SK-N-SH treated with all-trans-retinoic acid at 6 μM for 48 hours (cell line): ENCODE measurements at regions not wholly inside any gene's neighbourhood (a gene's known extent, or its start where the extent isn't known, plus 50 kb on each side); places are given as distances from the start of the nearest gene placed in this dataset.

ENCODE experiments used
- ATAC-seq: fragments of 200-7000 bp; cut with Tn5 transposase; 3 replicates; pipeline ENCODE4 v1.9.1; 2020; ENCODE audit warnings: mild to moderate bottlenecking, moderate library complexity
- ARNTL ChIP-seq: fragments of 450-650 bp; formaldehyde crosslinking; IDR thresholded peaks from 2 replicates; pipeline ENCODE4 v1.5.0; 2020; ENCODE audit warnings: low read depth, mild to moderate bottlenecking, moderate library complexity, borderline replicate concordance
- BACH2 ChIP-seq: fragments of 250-450 bp; sonication (Bioruptor Pico); IDR thresholded peaks from 2 replicates; pipeline ENCODE4 v1.9.0; 2021; ENCODE audit warnings: mild to moderate bottlenecking, borderline replicate concordance
- CSDC2 ChIP-seq: fragments of 250-450 bp; sonication (Bioruptor Pico); IDR thresholded peaks from 2 replicates; pipeline ENCODE4 v1.5.0; 2020; ENCODE audit warnings: mild to moderate bottlenecking, moderate library complexity
- ESRRG ChIP-seq: fragments of 250-450 bp; sonication (Bioruptor Pico); IDR thresholded peaks from 2 replicates; pipeline ENCODE4 v1.6.1; 2021; ENCODE audit warnings: mild to moderate bottlenecking
- GLIS3 ChIP-seq: fragments of 250-450 bp; sonication (Bioruptor Pico); IDR thresholded peaks from 2 replicates; pipeline ENCODE4 v1.5.0; 2020; ENCODE audit warnings: mild to moderate bottlenecking, moderate library complexity
- ISL1 ChIP-seq: fragments of 250-450 bp; sonication (Bioruptor Pico); IDR thresholded peaks from 2 replicates; pipeline ENCODE4 v2.1.2; 2022; ENCODE audit warnings: mild to moderate bottlenecking, moderate library complexity
- OSR1 ChIP-seq: fragments of 250-450 bp; sonication (Bioruptor Pico); IDR thresholded peaks from 2 replicates; pipeline ENCODE4 v1.8.0; 2022; ENCODE audit warnings: moderate library complexity, mild to moderate bottlenecking, inconsistent platforms
- PPARA ChIP-seq: fragments of 250-450 bp; sonication (Bioruptor Pico); IDR thresholded peaks from 2 replicates; pipeline ENCODE4 v1.5.0; 2020; ENCODE audit warnings: mild to moderate bottlenecking, borderline replicate concordance
- RARB ChIP-seq: fragments of 250-450 bp; sonication (Bioruptor Pico); IDR thresholded peaks from 2 replicates; pipeline ENCODE4 v1.8.0; 2021; ENCODE audit warnings: mild to moderate bottlenecking, moderate library complexity
- SNAI2 ChIP-seq: fragments of 250-450 bp; sonication (Bioruptor Pico); IDR thresholded peaks from 2 replicates; pipeline ENCODE4 v1.5.0; 2020; ENCODE audit warnings: mild to moderate bottlenecking, moderate library complexity
- TCF4 ChIP-seq: fragments of 250-450 bp; sonication (Bioruptor Pico); IDR thresholded peaks from 2 replicates; pipeline ENCODE4 v1.8.0; 2021; ENCODE audit warnings: mild to moderate bottlenecking, moderate library complexity, borderline replicate concordance
- TOX ChIP-seq: fragments of 250-450 bp; sonication (Bioruptor Pico); IDR thresholded peaks from 2 replicates; pipeline ENCODE4 v1.8.0; 2021; ENCODE audit warnings: mild to moderate bottlenecking, moderate library complexity, borderline replicate concordance
- ZFP30 ChIP-seq: fragments of 450-650 bp; formaldehyde crosslinking; IDR thresholded peaks from 2 replicates; pipeline ENCODE4 v1.5.0; 2022; ENCODE audit warnings: mild to moderate bottlenecking, moderate library complexity
- ZNF565 ChIP-seq: fragments of 450-650 bp; formaldehyde crosslinking; conservative IDR thresholded peaks from 2 replicates; pipeline ENCODE4 v1.5.0; 2020; ENCODE audit warnings: low read depth, mild to moderate bottlenecking, moderate library complexity
- ZNF70 ChIP-seq: fragments of 450-650 bp; formaldehyde crosslinking; IDR thresholded peaks from 2 replicates; pipeline ENCODE4 v1.5.0; 2020; ENCODE audit warnings: mild to moderate bottlenecking, moderate library complexity
- ZNF8 ChIP-seq: fragments of 450-650 bp; formaldehyde crosslinking; IDR thresholded peaks from 2 replicates; pipeline ENCODE4 v1.5.0; 2020; ENCODE audit warnings: mild to moderate bottlenecking, moderate library complexity
- TF ChIP-seq, protein P1 (sequence below): fragments of 250-450 bp; sonication (Bioruptor Pico); IDR thresholded peaks from 2 replicates; pipeline ENCODE4 v1.5.1; 2020; ENCODE audit warnings: low read depth, mild to moderate bottlenecking, moderate library complexity
- TF ChIP-seq, protein P2 (sequence below): fragments of 250-450 bp; sonication (Bioruptor Pico); IDR thresholded peaks from 2 replicates; pipeline ENCODE4 v1.8.0; 2020; ENCODE audit warnings: mild to moderate bottlenecking, moderate library complexity, borderline replicate concordance
- TF ChIP-seq, protein P3 (sequence below): fragments of 250-450 bp; sonication (Bioruptor Pico); IDR thresholded peaks from 2 replicates; pipeline ENCODE4 v1.5.1; 2021; ENCODE audit warnings: mild to moderate bottlenecking, moderate library complexity

DNA sequence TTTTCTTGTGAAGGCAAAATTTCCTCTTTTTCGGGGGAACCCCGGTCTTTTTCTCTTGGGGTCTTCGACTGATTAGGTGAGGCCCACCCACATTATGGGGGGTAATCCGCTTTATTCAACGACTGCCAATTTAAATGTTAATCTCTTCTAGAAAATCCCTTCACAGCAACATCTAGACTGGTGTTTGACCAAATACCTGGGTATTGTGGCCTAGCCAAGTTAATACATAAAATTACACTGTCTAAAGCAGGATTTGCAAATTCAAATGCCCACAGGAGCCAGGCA is 170.0 kb upstream of the FOXN3 start:
- TF ChIP-seq, protein P1, sequence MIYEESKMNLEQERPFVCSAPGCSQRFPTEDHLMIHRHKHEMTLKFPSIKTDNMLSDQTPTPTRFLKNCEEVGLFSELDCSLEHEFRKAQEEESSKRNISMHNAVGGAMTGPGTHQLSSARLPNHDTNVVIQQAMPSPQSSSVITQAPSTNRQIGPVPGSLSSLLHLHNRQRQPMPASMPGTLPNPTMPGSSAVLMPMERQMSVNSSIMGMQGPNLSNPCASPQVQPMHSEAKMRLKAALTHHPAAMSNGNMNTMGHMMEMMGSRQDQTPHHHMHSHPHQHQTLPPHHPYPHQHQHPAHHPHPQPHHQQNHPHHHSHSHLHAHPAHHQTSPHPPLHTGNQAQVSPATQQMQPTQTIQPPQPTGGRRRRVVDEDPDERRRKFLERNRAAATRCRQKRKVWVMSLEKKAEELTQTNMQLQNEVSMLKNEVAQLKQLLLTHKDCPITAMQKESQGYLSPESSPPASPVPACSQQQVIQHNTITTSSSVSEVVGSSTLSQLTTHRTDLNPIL (CRISPR knock-in tag), result no peak
- TF ChIP-seq CSDC2 (no peak), PPARA (CRISPR knock-in tag) (no peak), ZNF70 (no peak), TOX (no peak), ISL1 (no peak), RARB (no peak), OSR1 (no peak), ZFP30 (CRISPR knock-in tag) (no peak), SNAI2 (CRISPR knock-in tag) (no peak)
- TF ChIP-seq, protein P2, sequence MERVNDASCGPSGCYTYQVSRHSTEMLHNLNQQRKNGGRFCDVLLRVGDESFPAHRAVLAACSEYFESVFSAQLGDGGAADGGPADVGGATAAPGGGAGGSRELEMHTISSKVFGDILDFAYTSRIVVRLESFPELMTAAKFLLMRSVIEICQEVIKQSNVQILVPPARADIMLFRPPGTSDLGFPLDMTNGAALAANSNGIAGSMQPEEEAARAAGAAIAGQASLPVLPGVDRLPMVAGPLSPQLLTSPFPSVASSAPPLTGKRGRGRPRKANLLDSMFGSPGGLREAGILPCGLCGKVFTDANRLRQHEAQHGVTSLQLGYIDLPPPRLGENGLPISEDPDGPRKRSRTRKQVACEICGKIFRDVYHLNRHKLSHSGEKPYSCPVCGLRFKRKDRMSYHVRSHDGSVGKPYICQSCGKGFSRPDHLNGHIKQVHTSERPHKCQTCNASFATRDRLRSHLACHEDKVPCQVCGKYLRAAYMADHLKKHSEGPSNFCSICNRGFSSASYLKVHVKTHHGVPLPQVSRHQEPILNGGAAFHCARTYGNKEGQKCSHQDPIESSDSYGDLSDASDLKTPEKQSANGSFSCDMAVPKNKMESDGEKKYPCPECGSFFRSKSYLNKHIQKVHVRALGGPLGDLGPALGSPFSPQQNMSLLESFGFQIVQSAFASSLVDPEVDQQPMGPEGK (CRISPR knock-in tag), result no peak
- no peak for ATAC-seq

DNA sequence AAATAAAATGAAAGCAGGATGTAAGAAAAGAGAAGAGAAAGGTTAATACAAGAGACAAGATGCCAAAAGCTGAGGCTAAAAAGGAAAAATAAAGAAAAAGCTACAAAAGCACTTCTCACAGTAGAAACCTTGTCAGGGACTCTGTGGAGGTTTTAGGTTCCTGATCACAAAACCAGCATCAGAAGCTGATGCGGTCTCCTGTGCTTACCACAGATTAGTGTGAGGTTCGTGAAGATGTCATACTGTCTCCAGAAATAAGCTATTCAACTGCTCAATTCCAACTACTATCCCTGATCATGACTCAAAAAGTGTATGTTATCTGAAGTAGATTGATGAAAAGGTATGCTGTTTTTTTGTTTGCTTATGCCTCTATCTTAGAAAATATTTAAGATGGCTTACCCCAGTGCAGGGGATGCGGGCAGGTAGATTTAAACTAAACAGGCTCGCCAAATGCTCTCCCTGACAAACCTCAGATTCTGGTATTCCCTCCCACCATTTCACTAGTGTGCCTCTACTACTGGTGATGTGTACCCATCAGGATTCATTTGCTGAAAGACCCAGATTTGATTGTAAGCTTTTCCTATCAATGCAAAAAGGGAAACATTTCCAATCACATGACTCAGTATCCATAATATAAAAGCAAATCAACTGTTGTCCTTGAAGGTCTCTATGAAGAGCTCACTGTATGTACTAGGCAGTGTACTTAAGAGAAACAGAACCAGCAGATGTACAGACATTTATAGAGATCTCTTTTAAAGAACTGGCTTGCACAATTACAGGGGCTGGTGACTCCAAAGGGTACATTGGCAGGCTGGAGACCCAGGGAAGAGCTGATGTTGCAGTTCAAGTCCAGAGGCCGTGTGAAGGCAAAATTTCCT is 169.5 kb upstream of the FOXN3 start:
- TF ChIP-seq RARB (no peak), ZNF8 (CRISPR knock-in tag) (no peak), ARNTL (CRISPR knock-in tag) (no peak), ZNF70 (no peak), OSR1 (no peak)
- TF ChIP-seq, protein P3, sequence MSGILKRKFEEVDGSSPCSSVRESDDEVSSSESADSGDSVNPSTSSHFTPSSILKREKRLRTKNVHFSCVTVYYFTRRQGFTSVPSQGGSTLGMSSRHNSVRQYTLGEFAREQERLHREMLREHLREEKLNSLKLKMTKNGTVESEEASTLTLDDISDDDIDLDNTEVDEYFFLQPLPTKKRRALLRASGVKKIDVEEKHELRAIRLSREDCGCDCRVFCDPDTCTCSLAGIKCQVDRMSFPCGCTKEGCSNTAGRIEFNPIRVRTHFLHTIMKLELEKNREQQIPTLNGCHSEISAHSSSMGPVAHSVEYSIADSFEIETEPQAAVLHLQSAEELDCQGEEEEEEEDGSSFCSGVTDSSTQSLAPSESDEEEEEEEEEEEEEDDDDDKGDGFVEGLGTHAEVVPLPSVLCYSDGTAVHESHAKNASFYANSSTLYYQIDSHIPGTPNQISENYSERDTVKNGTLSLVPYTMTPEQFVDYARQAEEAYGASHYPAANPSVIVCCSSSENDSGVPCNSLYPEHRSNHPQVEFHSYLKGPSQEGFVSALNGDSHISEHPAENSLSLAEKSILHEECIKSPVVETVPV (CRISPR knock-in tag), result no peak
- ATAC-seq, result no peak

DNA sequence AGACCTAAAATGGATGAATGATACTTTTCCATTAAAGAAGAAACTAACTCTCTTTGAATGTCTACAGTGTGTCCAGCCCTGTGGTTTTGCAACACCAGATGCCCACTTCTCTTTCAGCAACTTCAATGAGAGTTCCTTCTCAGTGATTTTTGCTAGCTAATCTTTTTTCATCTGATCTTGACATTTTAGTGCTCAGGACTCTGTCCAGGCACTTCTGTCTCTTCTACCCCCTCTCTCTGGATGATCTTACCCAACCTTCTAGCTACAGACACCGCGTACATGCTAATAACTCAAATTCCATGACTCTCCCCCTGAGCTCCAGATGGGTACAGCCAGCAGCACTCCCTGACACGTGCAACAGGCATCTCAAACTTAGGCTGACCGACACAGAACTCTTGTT is 161.1 kb upstream of the FOXN3 start:
- no peak for TF ChIP-seq OSR1
- ATAC-seq, result no peak

DNA sequence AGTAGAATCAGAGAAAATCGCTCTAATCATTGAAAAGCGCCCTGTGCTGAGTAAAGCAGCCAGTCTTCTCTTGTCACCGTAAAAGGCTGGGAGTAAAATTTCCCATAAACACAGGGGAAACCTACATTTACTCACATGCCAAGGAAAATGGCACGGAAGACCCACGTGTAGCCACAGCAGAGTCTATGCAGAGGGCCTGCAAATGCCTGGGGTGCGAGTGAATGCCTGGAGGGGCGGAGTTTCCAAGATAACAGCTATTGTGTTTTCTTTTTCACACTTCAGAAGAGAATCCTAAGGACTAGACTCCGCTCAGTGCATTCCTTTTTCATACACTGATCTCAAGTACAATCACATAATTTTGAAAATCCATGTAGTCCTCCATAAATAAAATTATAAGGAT is 159.9 kb upstream of the FOXN3 start:
- TF ChIP-seq, protein P1 (CRISPR knock-in tag), result no peak
- no peak for TF ChIP-seq SNAI2 (CRISPR knock-in tag)
- ATAC-seq, result no peak

DNA sequence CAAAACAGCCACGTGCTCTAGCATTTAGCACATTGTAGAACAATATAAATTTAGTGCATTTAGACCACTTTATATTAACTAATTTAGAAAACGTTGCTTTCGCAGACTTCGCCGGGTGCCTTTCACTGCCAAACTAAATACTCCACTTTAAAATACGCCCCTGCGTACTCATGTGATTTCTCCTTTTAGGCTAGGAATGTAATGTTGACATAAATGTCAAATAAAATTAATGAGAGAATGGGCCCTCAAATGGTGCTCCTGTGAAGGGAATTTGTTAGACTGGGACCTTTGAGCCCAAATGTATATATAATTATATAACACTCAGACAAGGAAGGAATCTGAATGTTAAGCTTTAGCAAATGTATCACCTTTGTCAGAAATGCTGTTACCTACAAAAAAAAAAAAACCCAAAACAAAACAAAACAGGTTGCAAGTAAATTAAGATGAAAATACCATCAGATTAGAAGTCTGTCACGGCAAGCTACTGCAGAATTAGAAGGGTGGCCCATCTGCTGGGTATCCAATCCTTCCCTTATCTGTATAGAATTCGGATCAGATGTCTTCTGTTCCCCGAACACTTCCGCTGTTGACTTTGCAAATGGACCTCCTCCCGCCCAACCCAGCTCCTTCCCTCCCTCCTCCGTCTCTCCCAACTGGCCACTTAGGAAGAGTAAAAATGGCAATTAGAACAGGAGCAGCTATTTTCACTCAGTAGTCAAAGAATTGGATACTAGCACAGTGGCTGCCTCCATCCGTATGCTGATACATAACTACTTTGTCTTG is 159.3 kb upstream of the FOXN3 start:
- TF ChIP-seq RARB (no peak), ARNTL (CRISPR knock-in tag) (no peak), CSDC2 (no peak), BACH2 (CRISPR knock-in tag) (no peak), GLIS3 (CRISPR knock-in tag) (no peak), SNAI2 (CRISPR knock-in tag) (no peak), TOX (no peak), ZNF565 (CRISPR knock-in tag) (no peak), ISL1 (no peak)
- ATAC-seq, result no peak

DNA sequence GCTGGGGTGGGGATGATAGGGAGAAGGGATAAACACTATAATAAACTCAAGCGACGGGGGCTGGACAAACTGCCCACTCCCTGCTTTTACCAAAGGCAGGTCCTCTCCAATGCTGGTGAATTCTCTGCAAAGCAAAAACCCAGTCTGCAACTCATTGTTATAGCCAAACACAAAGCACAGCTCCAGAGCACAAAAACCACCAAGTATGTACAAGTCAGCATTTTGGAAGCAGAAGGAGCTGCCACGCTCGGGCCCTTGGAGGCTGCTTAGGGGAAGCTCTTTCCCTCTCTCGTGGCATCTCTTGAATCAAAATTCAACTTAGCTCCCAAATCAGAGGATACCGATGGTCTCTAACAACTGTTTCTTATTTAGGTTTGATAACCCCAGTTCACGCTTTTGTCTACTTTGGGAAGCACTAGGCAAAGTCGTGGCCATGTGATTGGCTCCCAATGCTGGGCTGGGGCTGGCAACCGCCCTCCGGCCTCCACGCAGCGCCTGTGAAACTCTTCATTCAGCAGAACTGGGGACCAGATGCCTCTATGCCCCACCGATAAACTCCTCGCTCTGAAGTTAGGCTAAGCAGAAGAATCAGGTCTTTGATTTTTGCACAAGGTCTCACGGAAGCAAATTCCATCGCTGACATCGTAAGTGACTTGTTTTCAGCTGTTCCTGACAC is 158.5 kb upstream of the FOXN3 start:
- no peak for ATAC-seq
- TF ChIP-seq PPARA (CRISPR knock-in tag) (no peak), ZNF8 (CRISPR knock-in tag) (no peak), TCF4 (CRISPR knock-in tag) (no peak), ESRRG (CRISPR knock-in tag) (no peak), OSR1 (no peak), ZNF70 (no peak), CSDC2 (no peak), ZNF565 (CRISPR knock-in tag) (no peak), SNAI2 (CRISPR knock-in tag) (no peak), BACH2 (CRISPR knock-in tag) (no peak)
- TF ChIP-seq, protein P2 (CRISPR knock-in tag), result no peak
